Activated naive CD4-positive, alpha-beta T cell treated with anti-CD3 and anti-CD28 coated beads for 36 hours (primary cell): ENCODE measurements at regions not wholly inside any gene's neighbourhood (a gene's known extent, or its start where the extent isn't known, plus 50 kb on each side); places are given as distances from the start of the nearest gene placed in this dataset.

ENCODE experiments used
- CTCF ChIA-PET: fragments of 350-600 bp; sonication (Branson Sonifier 250); formaldehyde crosslinking; loops from one replicate; lab custom pipeline; 2021; ENCODE audit warnings: antibody characterized with exemption; lab: Charles Lee
- DNase-seq: peaks from one replicate; pipeline ENCODE4 v3.0.0-alpha.2; 2020
- H3K27ac Mint-ChIP-seq: one replicate; pipeline ENCODE4 v1.8.0; 2021; ENCODE audit warnings: mild to moderate bottlenecking, mixed read lengths
- H3K27me3 Mint-ChIP-seq: one replicate; pipeline ENCODE4 v1.8.0; 2021; ENCODE audit warnings: low read depth, mixed read lengths
- H3K36me3 Mint-ChIP-seq: one replicate; pipeline ENCODE4 v1.8.0; 2021; ENCODE audit warnings: low read depth, mixed read lengths
- H3K4me1 Mint-ChIP-seq: one replicate; pipeline ENCODE4 v1.8.0; 2021; ENCODE audit warnings: low read depth, mixed read lengths
- H3K4me3 Mint-ChIP-seq: one replicate; pipeline ENCODE4 v1.8.0; 2021; ENCODE audit warnings: mild to moderate bottlenecking, moderate library complexity, mixed read lengths
- H3K9me3 Mint-ChIP-seq: one replicate; pipeline ENCODE4 v1.8.0; 2021; ENCODE audit warnings: mixed read lengths
- intact Hi-C: fragments of 100-400 bp; cut with micrococcal nuclease; formaldehyde crosslinking; loops from one replicate; pipeline ENCODE4 v1.15.1; 2023

DNA sequence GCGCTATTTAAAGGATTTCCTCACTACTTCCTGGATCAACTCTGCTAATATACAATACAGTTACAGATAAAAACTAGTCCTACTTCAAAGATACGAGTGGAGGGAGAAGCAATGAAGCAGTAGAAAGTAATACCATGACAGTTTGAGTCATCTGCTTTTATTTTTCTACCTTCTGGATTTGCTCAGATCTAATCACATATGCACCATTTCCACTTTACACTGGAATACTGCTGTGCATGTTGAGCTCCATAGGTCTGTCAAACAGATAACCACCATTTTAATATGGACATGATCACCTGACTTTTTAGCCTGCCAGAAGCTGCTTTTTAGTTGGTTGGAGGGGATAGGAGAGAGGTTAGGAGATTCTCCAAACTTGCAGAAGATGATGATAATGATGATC is 92.5 kb downstream of the MMUT start:
- no peak for DNase-seq
- Mint-ChIP-seq H3K27me3 (no peaks in the 10 kb centered on the region), H3K4me1 (no peaks in the 10 kb centered on the region), H3K9me3 (peaks cover 13% of the 10 kb centered on the region), H3K27ac (no peak overlapping the region), H3K4me3 (no peak overlapping the region), H3K36me3 (no peaks in the 10 kb centered on the region)
- intact Hi-C loops: no loop called here
- CTCF ChIA-PET: no interaction called here

DNA sequence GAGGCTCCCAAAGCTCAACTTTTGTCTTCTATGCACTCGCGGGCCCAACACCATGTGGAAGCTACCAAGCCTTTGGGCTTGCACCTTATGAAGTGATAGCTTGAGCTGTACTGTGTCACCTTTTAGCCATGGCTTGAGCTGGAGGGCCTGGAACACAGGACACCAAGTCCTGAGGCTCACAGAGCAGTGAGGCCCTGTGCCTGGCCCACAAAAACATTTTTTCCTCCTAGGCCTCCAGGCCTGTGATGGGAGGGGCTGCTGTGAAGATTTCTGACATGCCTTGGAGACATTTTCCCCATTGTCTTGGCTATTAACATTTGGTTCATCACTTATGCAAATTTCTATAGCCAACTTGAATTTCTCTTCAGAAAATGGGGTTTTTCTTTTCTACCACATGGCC is 96.5 kb downstream of the MMUT start:
- intact Hi-C loops: no loop called here
- DNase-seq: no peak
- H3K27ac Mint-ChIP-seq: no peak overlapping the region
- CTCF ChIA-PET: no interaction called here
- peaks cover 17% of the 10 kb centered on the region for H3K9me3 Mint-ChIP-seq
- no peaks in the 10 kb centered on the region for H3K27me3 Mint-ChIP-seq
- H3K4me3 Mint-ChIP-seq: no peak overlapping the region
- H3K36me3 Mint-ChIP-seq: no peaks in the 10 kb centered on the region
- H3K4me1 Mint-ChIP-seq: no peaks in the 10 kb centered on the region

DNA sequence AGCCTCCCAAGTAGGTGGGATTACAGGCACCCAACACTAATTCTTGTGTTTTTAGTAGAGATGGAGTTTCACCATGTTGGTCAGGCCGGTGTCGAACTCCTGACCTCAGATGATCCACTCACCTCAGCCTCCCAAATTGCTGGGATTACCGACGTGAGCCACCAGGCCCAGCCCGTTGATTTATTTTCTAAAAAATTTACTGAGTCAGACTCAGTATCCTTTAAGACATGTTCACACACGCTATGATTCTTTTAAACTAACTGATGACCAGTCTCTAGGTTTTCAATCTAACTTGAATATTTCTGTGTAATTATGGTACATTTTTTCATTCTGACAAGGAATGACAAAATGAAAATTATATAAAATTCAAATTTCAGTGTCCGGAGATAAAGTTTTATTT is 114.5 kb downstream of the MMUT start:
- Mint-ChIP-seq H3K36me3 (no peaks in the 10 kb centered on the region), H3K27me3 (no peaks in the 10 kb centered on the region), H3K27ac (no peak overlapping the region), H3K4me1 (no peaks in the 10 kb centered on the region), H3K4me3 (no peak overlapping the region), H3K9me3 (peaks cover 3% of the 10 kb centered on the region)
- CTCF ChIA-PET: no interaction called here
- intact Hi-C loops: no loop called here
- no peak for DNase-seq

DNA sequence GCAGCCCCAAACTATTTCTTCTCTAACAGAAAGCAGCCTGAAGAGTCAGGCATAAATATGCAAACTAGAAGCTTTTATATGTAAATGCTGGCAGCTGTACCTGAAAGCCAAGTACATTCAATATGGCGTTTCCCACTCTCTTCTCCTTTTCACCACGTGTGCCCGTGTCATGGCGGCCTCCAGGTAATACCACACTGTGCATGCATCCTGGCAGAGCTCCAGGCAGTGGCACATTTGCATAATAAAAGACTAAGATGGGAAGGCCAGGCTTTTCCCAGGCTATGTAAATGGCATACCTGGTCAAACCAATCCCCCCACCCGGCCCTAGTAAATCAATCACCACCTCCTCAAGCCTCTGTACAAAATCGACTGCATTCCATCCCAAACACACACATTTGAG is 120.6 kb downstream of the MMUT start:
- CTCF ChIA-PET: no interaction called here
- Mint-ChIP-seq H3K4me1 (no peaks in the 10 kb centered on the region), H3K36me3 (no peaks in the 10 kb centered on the region), H3K4me3 (no peak overlapping the region), H3K9me3 (no peaks in the 10 kb centered on the region), H3K27me3 (no peaks in the 10 kb centered on the region), H3K27ac (no peak overlapping the region)
- no peak for DNase-seq
- intact Hi-C loops: no loop called here

DNA sequence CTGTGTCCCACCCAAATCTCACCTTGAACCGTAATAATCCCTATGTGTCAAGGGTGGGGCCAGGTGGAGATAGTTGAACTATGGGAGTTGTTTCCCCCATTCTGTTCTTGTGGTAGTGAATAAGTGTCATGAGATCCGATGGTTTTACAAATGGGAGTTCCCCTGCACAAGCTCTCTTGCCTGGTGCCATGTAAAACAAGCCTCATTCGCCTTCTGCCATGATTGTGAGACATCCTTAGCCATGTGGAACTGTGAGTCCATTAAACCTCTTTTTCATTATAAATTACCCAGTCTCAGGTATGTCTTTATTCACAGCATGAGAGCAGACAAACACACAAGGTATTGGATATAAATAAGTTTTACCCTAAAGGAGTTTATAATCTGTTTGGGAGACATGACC is 121.2 kb downstream of the MMUT start:
- Mint-ChIP-seq H3K4me1 (no peaks in the 10 kb centered on the region), H3K27ac (no peak overlapping the region), H3K36me3 (no peaks in the 10 kb centered on the region), H3K27me3 (no peaks in the 10 kb centered on the region), H3K9me3 (peaks cover 3% of the 10 kb centered on the region), H3K4me3 (no peak overlapping the region)
- intact Hi-C loops: no loop called here
- CTCF ChIA-PET: no interaction called here
- no peak for DNase-seq

DNA sequence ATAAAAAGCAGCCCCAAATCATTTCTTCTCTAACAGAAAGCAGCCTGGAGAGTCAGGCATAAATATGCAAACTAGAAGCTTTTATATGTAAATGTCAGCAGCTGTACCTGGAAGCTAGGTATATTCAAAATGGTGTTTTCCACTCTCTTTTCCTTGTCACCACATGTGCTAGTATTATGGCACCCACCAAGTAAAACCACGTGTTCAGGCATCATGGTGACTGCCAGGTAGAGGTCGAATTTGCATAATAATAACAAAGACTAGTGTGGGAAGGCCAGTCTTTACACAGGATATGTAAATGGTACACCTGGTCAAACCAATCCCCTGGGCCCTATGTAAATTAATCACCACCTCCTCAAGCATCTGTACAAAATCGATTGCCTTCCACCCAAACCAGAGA is 124.0 kb downstream of the MMUT start:
- no peak for DNase-seq
- intact Hi-C loops: no loop called here
- no peak overlapping the region for H3K4me3 Mint-ChIP-seq
- no peak overlapping the region for H3K27ac Mint-ChIP-seq
- H3K9me3 Mint-ChIP-seq: peaks cover 8% of the 10 kb centered on the region
- no peaks in the 10 kb centered on the region for H3K27me3 Mint-ChIP-seq
- CTCF ChIA-PET: no interaction called here
- no peaks in the 10 kb centered on the region for H3K4me1 Mint-ChIP-seq
- no peaks in the 10 kb centered on the region for H3K36me3 Mint-ChIP-seq

DNA sequence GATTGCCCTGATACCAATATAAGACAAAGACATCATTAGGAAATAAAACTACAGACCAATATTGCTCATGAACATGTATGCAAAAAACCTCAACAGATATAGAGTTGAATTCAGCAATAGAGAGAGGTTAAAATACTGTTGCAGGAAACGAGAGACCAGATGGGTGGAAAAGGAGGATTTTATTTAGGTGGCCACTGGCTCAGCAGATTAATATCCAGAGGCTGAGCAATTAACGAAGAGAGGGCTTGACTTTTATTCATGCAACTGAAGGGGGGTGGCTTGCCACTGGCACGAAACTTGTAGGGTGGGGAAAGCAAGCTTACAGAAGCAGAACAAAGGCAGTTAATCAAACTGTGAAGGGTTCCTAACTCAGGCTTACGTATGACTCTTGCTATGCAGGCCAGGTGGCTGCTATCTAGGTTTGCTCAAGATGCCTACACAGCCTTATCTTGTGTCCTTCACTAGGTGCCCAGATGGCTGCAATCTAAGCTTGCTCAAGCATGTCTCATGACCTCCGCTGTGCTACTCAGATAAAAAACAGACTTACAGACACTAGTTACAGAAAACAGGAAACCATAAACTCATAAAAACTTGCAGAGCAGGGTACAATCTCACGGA is 126.4 kb downstream of the MMUT start:
- H3K9me3 Mint-ChIP-seq: peaks cover 8% of the 10 kb centered on the region
- H3K4me3 Mint-ChIP-seq: no peak overlapping the region

DNA sequence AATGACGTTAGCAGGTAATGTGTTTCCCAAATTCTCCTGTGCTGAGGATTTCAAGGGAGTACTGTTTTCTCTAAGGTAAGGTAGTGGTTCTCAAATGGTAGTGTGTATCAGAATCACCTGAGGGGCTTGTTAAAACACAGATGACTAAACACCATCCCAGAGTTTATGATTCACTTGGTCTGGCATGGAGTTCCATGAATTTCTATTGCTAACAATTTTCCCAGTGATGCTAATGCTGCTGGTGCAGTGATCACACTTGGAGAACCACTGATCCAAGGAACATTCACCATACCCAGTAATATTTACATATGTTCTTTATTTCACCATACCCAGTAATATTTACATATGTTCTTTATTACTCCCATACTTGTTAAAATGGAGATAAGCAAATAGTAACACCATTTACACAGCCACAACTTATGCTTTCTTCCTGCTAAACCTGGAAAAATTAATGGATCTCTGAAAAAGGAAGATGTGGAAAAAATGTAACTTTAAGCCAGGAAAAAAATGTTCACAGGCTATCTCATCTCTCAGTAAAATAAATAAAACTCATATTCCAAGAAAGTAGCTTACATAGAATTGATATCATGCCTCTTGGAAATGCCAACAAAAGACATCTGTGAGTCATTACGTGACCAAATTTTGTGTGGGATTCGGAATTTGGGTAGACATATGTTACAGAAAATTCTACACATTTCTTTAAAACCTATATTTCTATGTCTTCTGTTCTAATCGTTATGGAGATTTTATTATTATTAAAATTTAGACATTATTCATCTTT is 129.5 kb downstream of the MMUT start:
- DNase-seq: no peak
- Mint-ChIP-seq H3K27ac (no peak overlapping the region), H3K4me1 (no peaks in the 10 kb centered on the region), H3K27me3 (no peaks in the 10 kb centered on the region), H3K9me3 (peaks cover 8% of the 10 kb centered on the region), H3K4me3 (no peak overlapping the region), H3K36me3 (no peaks in the 10 kb centered on the region)
- CTCF ChIA-PET: interaction anchor here (0.6 kb wide), 1 partner anchor 38 kb away, joined by 4 read pairs; no protein-coding TSS in a partner anchor
- intact Hi-C loops: no loop called here

More for the DNA sequence above, 126.4 kb downstream of the MMUT start:
- CTCF ChIA-PET: no interaction called here
- Mint-ChIP-seq H3K36me3 (no peaks in the 10 kb centered on the region), H3K27ac (no peak overlapping the region), H3K27me3 (no peaks in the 10 kb centered on the region), H3K4me1 (no peaks in the 10 kb centered on the region)
- no peak for DNase-seq
- intact Hi-C loops: no loop called here

DNA sequence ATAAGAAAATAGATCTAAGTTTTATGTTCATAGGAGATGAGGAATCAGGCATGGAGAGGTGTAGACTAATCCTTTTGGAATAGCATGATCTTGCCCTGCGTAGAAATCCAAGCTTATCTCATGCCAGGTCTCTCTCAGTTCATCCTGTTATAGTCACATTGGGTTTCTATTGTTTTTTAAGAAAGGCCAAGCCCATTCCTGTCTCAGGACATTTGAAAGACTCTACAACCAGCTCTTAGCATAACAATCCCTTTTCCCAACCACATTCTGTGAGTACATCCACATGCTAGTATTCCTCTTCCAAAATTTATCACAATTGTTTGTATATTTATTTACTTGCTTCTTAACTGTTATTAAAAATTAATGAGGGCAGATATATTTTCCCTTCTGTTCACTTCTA is 130.3 kb downstream of the MMUT start:
- Mint-ChIP-seq H3K9me3 (peaks cover 8% of the 10 kb centered on the region), H3K4me1 (no peaks in the 10 kb centered on the region), H3K36me3 (no peaks in the 10 kb centered on the region), H3K4me3 (no peak overlapping the region), H3K27ac (no peak overlapping the region), H3K27me3 (no peaks in the 10 kb centered on the region)
- DNase-seq: no peak
- CTCF ChIA-PET: no interaction called here
- intact Hi-C loops: no loop called here

DNA sequence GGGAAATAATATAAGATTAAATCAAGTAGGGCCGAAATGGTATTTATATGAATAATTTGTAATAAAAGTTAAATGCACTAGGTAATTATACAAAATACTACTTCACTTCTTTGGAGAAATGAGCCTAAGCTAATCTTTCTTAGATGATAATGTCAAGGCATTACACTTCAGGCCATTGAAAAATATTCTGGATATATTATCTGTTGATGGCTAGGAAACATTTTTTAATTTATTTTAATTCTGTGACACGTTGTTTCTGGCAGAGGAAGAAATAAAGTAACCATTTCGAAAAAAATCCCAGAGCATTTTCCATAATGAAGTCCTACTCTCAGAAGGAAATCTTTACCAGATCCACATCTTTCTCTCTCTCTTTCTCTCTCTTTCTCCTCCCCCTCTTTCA is 133.9 kb downstream of the MMUT start:
- H3K9me3 Mint-ChIP-seq: no peaks in the 10 kb centered on the region
- H3K36me3 Mint-ChIP-seq: no peaks in the 10 kb centered on the region
- CTCF ChIA-PET: no interaction called here
- intact Hi-C loops: no loop called here
- no peak for DNase-seq
- no peaks in the 10 kb centered on the region for H3K4me1 Mint-ChIP-seq
- no peaks in the 10 kb centered on the region for H3K27me3 Mint-ChIP-seq
- no peak overlapping the region for H3K27ac Mint-ChIP-seq
- H3K4me3 Mint-ChIP-seq: no peak overlapping the region

DNA sequence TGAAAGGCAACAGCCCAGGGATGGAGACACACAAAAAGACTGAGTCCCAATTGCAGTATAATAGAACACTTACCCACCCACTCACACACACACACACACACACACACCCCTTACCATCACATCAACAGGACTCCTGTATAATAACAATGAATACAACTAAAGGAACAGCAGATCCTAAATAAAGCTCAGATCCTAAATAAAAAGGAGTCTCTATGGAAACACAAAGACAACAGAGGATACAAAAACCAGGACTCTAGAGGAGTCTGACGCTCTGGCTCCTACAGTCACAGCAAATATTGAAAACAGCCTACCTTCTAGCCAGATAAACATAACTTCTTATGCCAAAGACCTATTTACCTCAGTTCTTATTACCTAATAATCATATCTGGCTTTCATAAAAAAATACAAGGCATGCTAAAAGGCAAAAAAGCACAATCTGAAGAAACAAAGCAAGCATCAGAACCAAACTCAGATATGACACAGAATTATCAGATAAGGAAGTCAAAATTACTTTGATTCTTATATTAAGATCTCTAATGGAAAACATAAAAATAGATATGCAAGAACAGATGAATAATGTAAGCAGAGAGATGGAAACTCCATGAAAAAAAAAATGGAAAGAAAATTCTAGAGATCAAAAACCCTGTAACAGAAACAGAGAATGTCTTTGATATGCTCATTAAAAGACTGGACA is 134.9 kb downstream of the MMUT start:
- Mint-ChIP-seq H3K36me3 (no peaks in the 10 kb centered on the region), H3K9me3 (no peaks in the 10 kb centered on the region), H3K27ac (no peak overlapping the region), H3K27me3 (no peaks in the 10 kb centered on the region), H3K4me1 (no peaks in the 10 kb centered on the region), H3K4me3 (no peak overlapping the region)
- intact Hi-C loops: no loop called here
- DNase-seq: no peak
- CTCF ChIA-PET: no interaction called here

DNA sequence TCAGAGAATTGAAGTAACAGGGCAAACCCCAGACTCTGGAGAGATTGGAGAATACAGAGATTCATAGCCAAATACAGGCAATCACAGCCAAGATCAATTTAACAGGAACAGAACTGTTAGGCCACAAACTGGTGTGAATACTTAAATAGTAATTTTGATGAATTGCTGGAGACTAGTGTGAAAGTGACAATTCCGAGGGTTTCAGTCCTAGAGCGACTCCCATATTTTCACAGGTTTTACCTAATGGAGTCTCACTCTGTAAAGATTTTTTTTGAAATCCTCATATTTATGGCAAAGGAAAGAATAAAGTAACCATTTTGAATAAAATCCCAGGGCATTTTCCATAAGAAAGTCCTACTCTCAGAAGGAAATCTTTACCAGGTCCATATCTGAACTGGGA is 135.5 kb downstream of the MMUT start:
- no peaks in the 10 kb centered on the region for H3K4me1 Mint-ChIP-seq
- no peak overlapping the region for H3K27ac Mint-ChIP-seq
- no peak for DNase-seq
- no peaks in the 10 kb centered on the region for H3K36me3 Mint-ChIP-seq
- CTCF ChIA-PET: interaction anchor here (0.9 kb wide), 1 partner anchor 501 kb away, joined by 4 read pairs; no protein-coding TSS in a partner anchor
- H3K27me3 Mint-ChIP-seq: no peaks in the 10 kb centered on the region
- H3K4me3 Mint-ChIP-seq: no peak overlapping the region
- intact Hi-C loops: no loop called here
- H3K9me3 Mint-ChIP-seq: no peaks in the 10 kb centered on the region

DNA sequence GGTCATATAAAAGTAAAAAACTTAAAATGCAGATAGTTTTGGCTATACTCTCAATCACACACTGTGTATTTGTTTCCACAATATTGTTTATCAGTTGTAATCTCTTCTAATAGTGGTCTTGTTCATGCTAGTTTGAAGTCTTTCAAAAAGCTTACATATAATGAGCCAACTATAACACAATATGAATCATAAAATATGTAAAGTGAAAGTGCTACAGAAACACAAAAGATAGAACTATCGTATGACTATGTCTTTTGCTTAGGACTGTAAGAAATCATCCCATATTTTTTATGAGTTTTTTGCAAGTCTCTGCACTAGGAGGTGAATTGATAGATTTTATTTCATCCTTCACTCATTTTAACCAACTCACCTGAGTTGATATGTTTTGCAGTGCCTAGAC is 136.0 kb downstream of the MMUT start:
- no peak overlapping the region for H3K27ac Mint-ChIP-seq
- intact Hi-C loops: no loop called here
- DNase-seq: no peak
- no peaks in the 10 kb centered on the region for H3K36me3 Mint-ChIP-seq
- CTCF ChIA-PET: interaction anchor here (0.9 kb wide), 1 partner anchor 501 kb away, joined by 4 read pairs; no protein-coding TSS in a partner anchor
- no peaks in the 10 kb centered on the region for H3K27me3 Mint-ChIP-seq
- H3K9me3 Mint-ChIP-seq: no peaks in the 10 kb centered on the region
- no peak overlapping the region for H3K4me3 Mint-ChIP-seq
- H3K4me1 Mint-ChIP-seq: no peaks in the 10 kb centered on the region
